Nephron (organoid): ENCODE measurements at regions not wholly inside any gene's neighbourhood (a gene's known extent, or its start where the extent isn't known, plus 50 kb on each side); places are given as distances from the start of the nearest gene placed in this dataset.

Source experiments
- H3K27ac Mint-ChIP-seq, 3 experiments: 2 replicates each; pipeline ENCODE4 v1.8.0; 2020; ENCODE audit warnings: mixed read lengths in 3 of 3, mild to moderate bottlenecking in 2 of 3, moderate library complexity in 1 of 3
- H3K27me3 Mint-ChIP-seq: 2 replicates; pipeline ENCODE4 v1.8.0; 2021; ENCODE audit warnings: low read depth, mild to moderate bottlenecking, moderate library complexity, mixed read lengths
- H3K36me3 Mint-ChIP-seq: 2 replicates; pipeline ENCODE4 v1.8.0; 2020; ENCODE audit warnings: low read depth, mixed read lengths
- H3K4me1 Mint-ChIP-seq: 2 replicates; pipeline ENCODE4 v1.8.0; 2020; ENCODE audit warnings: mixed read lengths
- H3K4me3 Mint-ChIP-seq, 3 experiments: 2 replicates each; pipeline ENCODE4 v1.8.0; 2020; ENCODE audit warnings: mild to moderate bottlenecking in 3 of 3, mixed read lengths in 3 of 3, moderate library complexity in 2 of 3
- H3K9me3 Mint-ChIP-seq: 2 replicates; pipeline ENCODE4 v1.8.0; 2020; ENCODE audit warnings: mixed read lengths
- TF ChIP-seq, protein P1 (sequence below), 3 experiments: fragments of 200-600 bp; sonication (generic); IDR thresholded peaks; one replicate each; pipeline ENCODE4 v1.5.0; 2021; ENCODE audit warnings: antibody characterized with exemption in 3 of 3; ENCODE audit not compliant: unreplicated experiment in 3 of 3

GRCh38 chr5:152288499-152288898 is 116.6 kb downstream of the NMUR2 start:
- Mint-ChIP-seq H3K4me3 (no peak overlapping the region), H3K27me3 (no peaks in the 10 kb centered on the region), H3K9me3 (no peaks in the 10 kb centered on the region), H3K36me3 (no peaks in the 10 kb centered on the region), H3K4me1 (no peaks in the 10 kb centered on the region), H3K27ac (no peak overlapping the region)
- TF ChIP-seq, protein P1, sequence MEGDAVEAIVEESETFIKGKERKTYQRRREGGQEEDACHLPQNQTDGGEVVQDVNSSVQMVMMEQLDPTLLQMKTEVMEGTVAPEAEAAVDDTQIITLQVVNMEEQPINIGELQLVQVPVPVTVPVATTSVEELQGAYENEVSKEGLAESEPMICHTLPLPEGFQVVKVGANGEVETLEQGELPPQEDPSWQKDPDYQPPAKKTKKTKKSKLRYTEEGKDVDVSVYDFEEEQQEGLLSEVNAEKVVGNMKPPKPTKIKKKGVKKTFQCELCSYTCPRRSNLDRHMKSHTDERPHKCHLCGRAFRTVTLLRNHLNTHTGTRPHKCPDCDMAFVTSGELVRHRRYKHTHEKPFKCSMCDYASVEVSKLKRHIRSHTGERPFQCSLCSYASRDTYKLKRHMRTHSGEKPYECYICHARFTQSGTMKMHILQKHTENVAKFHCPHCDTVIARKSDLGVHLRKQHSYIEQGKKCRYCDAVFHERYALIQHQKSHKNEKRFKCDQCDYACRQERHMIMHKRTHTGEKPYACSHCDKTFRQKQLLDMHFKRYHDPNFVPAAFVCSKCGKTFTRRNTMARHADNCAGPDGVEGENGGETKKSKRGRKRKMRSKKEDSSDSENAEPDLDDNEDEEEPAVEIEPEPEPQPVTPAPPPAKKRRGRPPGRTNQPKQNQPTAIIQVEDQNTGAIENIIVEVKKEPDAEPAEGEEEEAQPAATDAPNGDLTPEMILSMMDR (IDR thresholded peaks at IDR 0.05; ENCODE audit: unreplicated experiment in 3 of 3), result no peak

GRCh38 chr5:152285764-152286163 is 119.3 kb downstream of the NMUR2 start:
- Mint-ChIP-seq H3K4me3 (no peak overlapping the region), H3K9me3 (no peaks in the 10 kb centered on the region), H3K27me3 (no peaks in the 10 kb centered on the region), H3K36me3 (no peaks in the 10 kb centered on the region), H3K27ac (no peak overlapping the region), H3K4me1 (no peaks in the 10 kb centered on the region)
- TF ChIP-seq, protein P1 (IDR thresholded peaks at IDR 0.05; ENCODE audit: unreplicated experiment in 3 of 3), result no peak

DNA sequence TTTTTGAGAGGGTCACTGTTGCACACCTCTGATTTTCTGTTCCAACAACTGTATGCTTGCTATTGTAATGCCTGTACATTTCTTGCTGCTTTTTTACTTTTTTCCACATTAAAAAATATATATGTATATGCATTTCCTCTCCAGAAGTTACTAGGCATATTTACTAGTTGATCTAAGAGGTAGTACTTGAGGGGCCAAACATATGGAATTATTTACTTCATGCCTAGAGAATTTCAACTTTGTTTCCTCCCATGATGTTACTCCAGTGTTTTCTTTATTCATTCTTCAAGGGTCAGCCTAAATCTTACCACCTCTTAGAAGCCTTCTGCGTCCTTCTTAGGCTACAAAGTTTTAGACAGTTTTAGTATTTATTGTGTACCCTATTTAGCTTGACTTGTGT is 122.7 kb downstream of the NMUR2 start:
- Mint-ChIP-seq H3K4me1 (no peaks in the 10 kb centered on the region), H3K9me3 (no peaks in the 10 kb centered on the region), H3K27me3 (no peaks in the 10 kb centered on the region), H3K4me3 (no peak overlapping the region), H3K36me3 (no peaks in the 10 kb centered on the region), H3K27ac (no peak overlapping the region)
- TF ChIP-seq, protein P1 (IDR thresholded peaks at IDR 0.05; ENCODE audit: unreplicated experiment in 3 of 3), result no peak

GRCh38 chr5:152277936-152278335 is 127.1 kb downstream of the NMUR2 start:
- no peak overlapping the region for H3K27ac Mint-ChIP-seq

GRCh38 chr5:152274224-152274623 is 130.9 kb downstream of the NMUR2 start:
- no peaks in the 10 kb centered on the region for H3K27me3 Mint-ChIP-seq
- H3K4me3 Mint-ChIP-seq, result no peak overlapping the region
- H3K9me3 Mint-ChIP-seq, result no peaks in the 10 kb centered on the region
- H3K27ac Mint-ChIP-seq, result no peak overlapping the region
- peaks cover 5% of the 10 kb centered on the region for H3K4me1 Mint-ChIP-seq
- TF ChIP-seq, protein P1 (IDR thresholded peaks at IDR 0.05; ENCODE audit: unreplicated experiment in 3 of 3), result no peak
- no peaks in the 10 kb centered on the region for H3K36me3 Mint-ChIP-seq

More at GRCh38 chr5:152277936-152278335, 127.1 kb downstream of the NMUR2 start:
- TF ChIP-seq, protein P1 (IDR thresholded peaks at IDR 0.05; ENCODE audit: unreplicated experiment in 3 of 3), result no peak
- H3K36me3 Mint-ChIP-seq, result no peaks in the 10 kb centered on the region
- no peaks in the 10 kb centered on the region for H3K4me1 Mint-ChIP-seq
- no peaks in the 10 kb centered on the region for H3K9me3 Mint-ChIP-seq
- no peaks in the 10 kb centered on the region for H3K27me3 Mint-ChIP-seq
- H3K4me3 Mint-ChIP-seq, result no peak overlapping the region

DNA sequence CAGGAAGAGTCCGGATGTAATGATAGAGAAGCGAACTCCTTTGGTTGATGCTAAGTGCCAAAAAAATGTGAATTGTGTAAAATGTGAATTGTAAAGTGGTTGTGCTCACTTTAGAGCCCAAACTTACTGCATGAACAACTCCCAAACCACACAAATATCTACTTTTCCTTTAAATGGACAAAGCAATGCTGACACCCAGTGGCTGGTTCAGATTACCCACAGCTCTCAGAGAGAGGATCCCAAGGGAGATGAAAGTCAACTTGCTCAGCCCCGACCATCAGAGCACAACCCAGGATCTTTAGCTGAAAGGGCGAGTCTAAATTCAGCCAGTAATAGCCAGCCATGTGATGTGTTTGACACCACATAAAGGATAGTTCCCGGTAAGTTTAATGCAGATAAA is 133.7 kb downstream of the NMUR2 start:
- H3K36me3 Mint-ChIP-seq, result no peaks in the 10 kb centered on the region
- H3K9me3 Mint-ChIP-seq, result no peaks in the 10 kb centered on the region
- TF ChIP-seq, protein P1 (IDR thresholded peaks at IDR 0.05; ENCODE audit: unreplicated experiment in 3 of 3), result peak; percentile 21 to 40 (median 22)
- no peak overlapping the region for H3K4me3 Mint-ChIP-seq
- H3K27ac Mint-ChIP-seq, result no peak overlapping the region
- H3K27me3 Mint-ChIP-seq, result no peaks in the 10 kb centered on the region
- peaks cover 5% of the 10 kb centered on the region for H3K4me1 Mint-ChIP-seq
